ENCODE measurements at regions not wholly inside any gene's neighbourhood (a gene's known extent, or its start where the extent isn't known, plus 50 kb on each side); places are given as distances from the start of the nearest gene placed in this dataset.

DNA sequence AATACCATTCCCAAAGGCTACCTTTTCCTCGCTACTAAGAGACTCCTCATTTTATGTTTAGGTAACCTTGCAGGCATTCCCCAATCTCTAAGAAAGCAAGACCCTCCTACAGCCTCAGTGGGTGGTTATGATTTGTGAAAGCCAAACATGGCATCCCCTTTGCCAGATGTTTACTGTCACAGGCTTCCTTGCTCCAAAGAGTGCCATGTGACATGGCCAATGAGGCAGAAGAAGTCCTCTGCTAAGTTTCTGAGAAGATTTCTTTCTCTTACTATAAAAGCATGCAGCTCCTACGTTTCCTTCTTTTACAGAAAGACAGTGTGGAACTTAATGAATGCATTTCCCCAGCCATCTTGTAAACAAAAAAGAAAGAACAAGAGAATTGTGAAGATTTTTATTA, 688.2 kb downstream of the TBC1D32 start:
- no peak for TF ChIP-seq CTCF (IDR thresholded peaks at IDR 0.05; ENCODE audit: insufficient read depth, low read length, missing control alignments)
- POLR2A ChIA-PET = no interaction called here
- no peak for DNase-seq (ENCODE audit: low read depth, low spot score)
- no peak overlapping the region for H3K4me3 ChIP-seq (ENCODE audit: low read depth, low read length)
- CTCF ChIA-PET = no interaction called here

- ChIA-PET CTCF (no interaction called here), POLR2A (no interaction called here)
- DNase-seq (ENCODE audit: low read depth, low spot score) = no peak
- no peak overlapping the region for H3K4me3 ChIP-seq (ENCODE audit: low read depth, low read length)
- no peak for TF ChIP-seq CTCF (IDR thresholded peaks at IDR 0.05; ENCODE audit: insufficient read depth, low read length, missing control alignments)
These were observed 701.3 kb downstream of the TBC1D32 start for GRCh38 chr6:120632975-120633374.

- no peak for TF ChIP-seq CTCF (IDR thresholded peaks at IDR 0.05; ENCODE audit: insufficient read depth, low read length, missing control alignments)
- CTCF ChIA-PET = no interaction called here
- no peak overlapping the region for H3K4me3 ChIP-seq (ENCODE audit: low read depth, low read length)
- POLR2A ChIA-PET = no interaction called here
- DNase-seq (ENCODE audit: low read depth, low spot score) = no peak
These were observed 706.7 kb downstream of the TBC1D32 start for GRCh38 chr6:120627612-120628011.

- no peak overlapping the region for H3K4me3 ChIP-seq (ENCODE audit: low read depth, low read length)
- DNase-seq (ENCODE audit: low read depth, low spot score) = no peak
- TF ChIP-seq CTCF (IDR thresholded peaks at IDR 0.05; ENCODE audit: insufficient read depth, low read length, missing control alignments) = no peak
- CTCF ChIA-PET = no interaction called here
- POLR2A ChIA-PET = no interaction called here
These were observed 712.1 kb downstream of the TBC1D32 start for GRCh38 chr6:120622127-120622631.

GRCh38 chr6:120620900-120621299, 713.4 kb downstream of the TBC1D32 start:
- TF ChIP-seq CTCF (IDR thresholded peaks at IDR 0.05; ENCODE audit: insufficient read depth, low read length, missing control alignments) = no peak
- ChIA-PET CTCF (no interaction called here), POLR2A (no interaction called here)
- DNase-seq (ENCODE audit: low read depth, low spot score) = no peak
- H3K4me3 ChIP-seq (ENCODE audit: low read depth, low read length) = no peak overlapping the region

DNA sequence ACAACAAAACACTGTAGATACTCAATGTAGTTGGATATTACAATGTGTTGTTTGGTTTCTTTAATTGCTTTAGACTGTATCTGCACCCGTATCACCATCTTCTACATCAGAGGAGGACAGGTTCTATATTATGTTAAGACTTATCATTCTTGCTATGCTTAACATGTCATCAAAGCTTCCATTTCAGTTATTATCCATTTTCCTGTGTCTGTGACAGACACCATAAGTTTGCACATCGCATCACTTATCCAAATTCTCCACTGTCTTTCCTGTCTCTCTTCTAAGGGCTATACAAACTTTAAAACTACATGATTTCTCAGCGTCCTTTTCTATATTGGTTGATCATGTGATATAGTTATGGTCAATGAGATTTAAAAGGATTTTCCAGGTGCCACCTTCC, 719.0 kb downstream of the TBC1D32 start:
- TF ChIP-seq CTCF (IDR thresholded peaks at IDR 0.05; ENCODE audit: insufficient read depth, low read length, missing control alignments) = no peak
- H3K4me3 ChIP-seq (ENCODE audit: low read depth, low read length) = no peak overlapping the region
- DNase-seq (ENCODE audit: low read depth, low spot score) = no peak
- ChIA-PET CTCF (no interaction called here), POLR2A (no interaction called here)

Data from AG04449 (cell line).